Esophagus muscularis mucosa (tissue), 4 donors: ENCODE measurements at regions not wholly inside any gene's neighbourhood (a gene's known extent, or its start where the extent isn't known, plus 50 kb on each side); places are given as distances from the start of the nearest gene placed in this dataset.

Source experiments
- DNase-seq: peaks from one replicate; pipeline ENCODE4 v3.0.0-alpha.2; 2017; ENCODE audit errors: extremely low spot score
- H3K27ac ChIP-seq, 4 donors: fragments of 200-600 bp; sonication (generic); replicated peaks in 1 of 4; 1 replicate in 3 of 4; 2 replicates in 1 of 4; pipeline ENCODE4 v1.5.1; 2016 to 2019; ENCODE audit warnings: mild to moderate bottlenecking in 1 of 4
- H3K27me3 ChIP-seq, 4 donors: fragments of 200-600 bp; sonication (generic); one replicate each; pipeline versions ENCODE4 v1.5.1 to v1.6.0; 2016 to 2019
- H3K36me3 ChIP-seq, 4 donors: fragments of 200-600 bp; sonication (generic); one replicate each; pipeline ENCODE4 v1.5.1; 2016 to 2019
- H3K4me1 ChIP-seq, 4 donors: fragments of 200-600 bp; sonication (generic); one replicate each; pipeline ENCODE4 v1.5.1; 2016 to 2019
- H3K4me3 ChIP-seq, 4 donors: fragments of 200-600 bp; sonication (generic); 1 replicate in 2 of 4; 2 replicates in 2 of 4; pipeline ENCODE4 v1.5.1; 2016 to 2019; ENCODE audit warnings: mild to moderate bottlenecking in 4 of 4, moderate library complexity in 1 of 4
- H3K9me3 ChIP-seq, 4 donors: fragments of 200-600 bp; sonication (generic); 1 replicate in 3 of 4; 2 replicates in 1 of 4; pipeline ENCODE4 v1.5.1; 2016 to 2019
- CTCF ChIP-seq, 3 experiments: fragments of 200-600 bp in 2 of 3; fragments of 450-650 bp in 1 of 3; sonication (generic) in 2 of 3; IDR thresholded peaks; one replicate each; pipeline ENCODE4 v1.5.1; 2017 to 2019; ENCODE audit warnings: antibody characterized with exemption in 3 of 3, mild to moderate bottlenecking in 2 of 3, moderate library complexity in 1 of 3
- EP300 ChIP-seq: sonication (generic); formaldehyde crosslinking; IDR thresholded peaks from one replicate; pipeline ENCODE4 v1.6.1; 2017; ENCODE audit warnings: antibody characterized with exemption
- POLR2A ChIP-seq: fragments of 450-650 bp; IDR thresholded peaks from one replicate; pipeline ENCODE4 v1.6.1; 2017; ENCODE audit warnings: antibody characterized with exemption, moderate library complexity, mild to moderate bottlenecking, low read depth
- POLR2AphosphoS5 ChIP-seq, 2 donors: sonication (generic); formaldehyde crosslinking; IDR thresholded peaks; one replicate each; pipeline ENCODE4 v1.6.1; 2017; ENCODE audit warnings: antibody characterized with exemption in 2 of 2
- WGBS: methylation state at CpG from one replicate; pipeline ENCODE4 v1.1.5; 2018; 5-methylcytosine and 5-hydroxymethylcytosine counted together
- intact Hi-C: fragments of 100-400 bp; cut with DNase I; formaldehyde crosslinking; loops from one replicate; pipeline ENCODE4 v1.15.1; 2023

- intact Hi-C loops = no loop called here
- no peaks in the 10 kb centered on the region for H3K27me3 ChIP-seq
- TF ChIP-seq EP300 (no peak), CTCF (IDR thresholded peaks at IDR 0.05) (no peak)
- WGBS = 57% methylated on average over 1 of the region's 1 CpG
- no peaks in the 10 kb centered on the region for H3K36me3 ChIP-seq
- no peak overlapping the region for H3K4me3 ChIP-seq
- H3K4me1 ChIP-seq = no peaks in the 10 kb centered on the region
- no peak overlapping the region for H3K27ac ChIP-seq
- no peaks in the 10 kb centered on the region for H3K9me3 ChIP-seq
- DNase-seq = no peak
Measured at GRCh38 chr21:23356905-23357304, 2250.4 kb downstream of the MRPL39 start.

- Histone ChIP-seq H3K27ac (no peak overlapping the region), H3K4me1 (no peaks in the 10 kb centered on the region), H3K9me3 (no peaks in the 10 kb centered on the region), H3K36me3 (no peaks in the 10 kb centered on the region), H3K4me3 (no peak overlapping the region), H3K27me3 (no peaks in the 10 kb centered on the region)
- no peak for TF ChIP-seq POLR2A
- TF ChIP-seq EP300 = no peak
- TF ChIP-seq POLR2AphosphoS5 (IDR thresholded peaks at IDR 0.05) = no peak
- TF ChIP-seq CTCF (IDR thresholded peaks at IDR 0.05) = no peak
- intact Hi-C loops = no loop called here
- DNase-seq = no peak
Measured at GRCh38 chr21:23316190-23316589, 2291.1 kb downstream of the MRPL39 start.

- H3K36me3 ChIP-seq = no peaks in the 10 kb centered on the region
- DNase-seq = no peak
- 36% methylated on average over 1 of the region's 1 CpG for WGBS
- H3K27ac ChIP-seq = no peak overlapping the region
- intact Hi-C loops = no loop called here
- H3K4me3 ChIP-seq = no peak overlapping the region
- TF ChIP-seq POLR2AphosphoS5 (IDR thresholded peaks at IDR 0.05) (no peak), EP300 (no peak), CTCF (IDR thresholded peaks at IDR 0.05) (no peak), POLR2A (no peak)
- no peaks in the 10 kb centered on the region for H3K27me3 ChIP-seq
- H3K4me1 ChIP-seq = no peaks in the 10 kb centered on the region
- H3K9me3 ChIP-seq = no peaks in the 10 kb centered on the region
Measured at GRCh38 chr21:23308741-23309140, 2298.5 kb downstream of the MRPL39 start.

- no peak overlapping the region for H3K4me3 ChIP-seq
- intact Hi-C loops = no loop called here
- H3K9me3 ChIP-seq = no peaks in the 10 kb centered on the region
- H3K36me3 ChIP-seq = no peaks in the 10 kb centered on the region
- DNase-seq = no peak
- no peak overlapping the region for H3K27ac ChIP-seq
- H3K27me3 ChIP-seq = no peaks in the 10 kb centered on the region
- 0% methylated on average over 1 of the region's 1 CpG for WGBS
- TF ChIP-seq POLR2AphosphoS5 (IDR thresholded peaks at IDR 0.05) (no peak), CTCF (IDR thresholded peaks at IDR 0.05) (no peak), EP300 (no peak)
- H3K4me1 ChIP-seq = no peaks in the 10 kb centered on the region
Measured at GRCh38 chr21:23307065-23307464, 2300.2 kb downstream of the MRPL39 start.

- TF ChIP-seq POLR2A (no peak), EP300 (no peak), CTCF (IDR thresholded peaks at IDR 0.05) (no peak), POLR2AphosphoS5 (IDR thresholded peaks at IDR 0.05) (no peak)
- H3K4me3 ChIP-seq = no peak overlapping the region
- DNase-seq = no peak
- no peak overlapping the region for H3K27ac ChIP-seq
- intact Hi-C loops = no loop called here
- H3K27me3 ChIP-seq = no peaks in the 10 kb centered on the region
- H3K4me1 ChIP-seq = no peaks in the 10 kb centered on the region
- H3K9me3 ChIP-seq = no peaks in the 10 kb centered on the region
- no peaks in the 10 kb centered on the region for H3K36me3 ChIP-seq
- WGBS = 78% methylated on average over 3 of the region's 3 CpGs
Measured at GRCh38 chr21:23292292-23292691, 2294.1 kb downstream of the NCAM2 start.
